NCI-H1694 (cell line): ENCODE measurements at regions not wholly inside any gene's neighbourhood (a gene's known extent, or its start where the extent isn't known, plus 50 kb on each side); places are given as distances from the start of the nearest gene placed in this dataset.

Experiments
- DNase-seq: peaks from one replicate; lab custom pipeline; 2025; lab: John Stamatoyannopoulos, UW

DNA sequence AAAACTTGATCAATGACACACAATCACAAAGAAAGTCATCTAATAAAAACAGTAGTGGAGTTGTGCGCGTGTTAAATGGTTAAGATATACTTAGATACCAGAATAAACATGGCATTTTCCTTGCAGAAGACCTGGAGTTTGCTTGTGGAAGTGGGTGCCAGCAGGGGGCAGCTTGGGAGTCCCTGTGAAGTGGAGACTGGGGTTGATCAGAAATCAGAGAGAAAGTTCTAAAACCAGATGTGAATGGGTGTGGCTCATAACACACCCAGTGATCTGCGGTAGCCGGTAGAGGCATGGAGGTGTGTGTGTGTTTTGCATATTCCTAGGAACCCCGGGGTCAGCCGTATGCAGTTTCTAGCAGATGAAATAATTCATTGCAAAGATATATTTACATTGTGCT lies 300.1 kb upstream of the TRIB2 start:
- no peak for DNase-seq

- DNase-seq, result no peak
Observed at GRCh38 chr2:12417786-12418185, 298.9 kb upstream of the TRIB2 start.

- DNase-seq, result no peak
Observed at GRCh38 chr2:12419803-12420202, 296.9 kb upstream of the TRIB2 start.

- no peak for DNase-seq
Observed at GRCh38 chr2:12421046-12421445, 295.7 kb upstream of the TRIB2 start.

DNA sequence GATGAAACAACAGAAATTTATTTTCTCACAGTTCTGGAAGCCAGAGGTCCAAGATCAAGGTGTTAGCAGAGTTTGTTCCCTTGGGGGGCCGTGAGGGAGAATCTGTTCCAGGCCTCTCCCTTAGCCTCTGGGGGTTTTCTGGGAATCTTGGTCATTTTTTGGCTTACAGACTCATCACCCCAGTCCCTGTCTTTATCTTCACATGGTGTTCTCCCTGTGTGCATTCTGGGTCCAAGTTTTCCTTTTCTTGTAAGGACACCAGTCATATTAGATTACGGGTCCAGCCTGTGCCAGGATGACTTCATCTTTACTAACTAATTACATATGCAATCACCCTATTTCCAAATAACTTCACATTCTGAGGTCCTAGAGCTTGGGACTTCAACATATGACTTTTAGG lies 292.5 kb upstream of the TRIB2 start:
- DNase-seq, result no peak

DNA sequence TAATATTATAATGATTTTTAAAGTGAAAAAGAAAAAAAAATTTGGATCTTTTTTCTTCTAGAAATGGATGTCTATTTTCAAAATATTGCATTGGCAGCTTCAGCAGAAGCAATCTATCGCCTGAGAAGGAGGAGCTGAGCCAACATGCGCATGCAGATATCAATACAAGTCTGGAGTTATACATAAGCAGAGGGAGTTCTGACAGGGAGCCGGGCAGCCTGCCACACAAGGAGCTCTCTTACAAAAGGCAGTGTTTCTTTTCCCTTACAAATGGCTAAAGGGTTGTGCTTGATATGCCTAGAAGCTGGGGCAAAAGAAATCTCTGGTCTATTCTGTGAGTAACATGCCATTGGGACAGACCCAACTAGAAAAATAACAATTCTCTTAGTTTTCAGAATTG lies 291.9 kb upstream of the TRIB2 start:
- DNase-seq, result no peak

DNA sequence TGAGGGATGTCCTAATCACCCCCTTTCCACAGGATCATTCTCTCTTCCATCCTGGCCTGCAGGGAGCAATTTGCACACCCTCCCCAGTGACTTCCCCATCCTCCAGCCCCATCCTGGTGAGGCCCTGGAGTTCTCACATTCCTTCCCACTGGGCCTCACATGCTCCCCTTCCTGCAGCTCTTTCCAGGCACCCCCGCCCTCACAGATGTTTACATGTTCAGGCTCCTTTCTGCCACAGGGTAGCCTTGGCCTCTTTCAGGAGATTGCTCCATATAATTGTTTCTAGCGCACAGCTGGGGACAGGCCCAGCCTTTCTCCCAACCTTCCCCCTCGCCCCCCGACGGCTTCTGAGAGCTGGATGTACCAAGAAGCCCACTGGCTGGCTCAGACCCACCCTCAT lies 288.4 kb upstream of the TRIB2 start:
- DNase-seq, result no peak

- DNase-seq, result no peak
Observed at GRCh38 chr2:12428786-12429185, 287.9 kb upstream of the TRIB2 start.

DNA sequence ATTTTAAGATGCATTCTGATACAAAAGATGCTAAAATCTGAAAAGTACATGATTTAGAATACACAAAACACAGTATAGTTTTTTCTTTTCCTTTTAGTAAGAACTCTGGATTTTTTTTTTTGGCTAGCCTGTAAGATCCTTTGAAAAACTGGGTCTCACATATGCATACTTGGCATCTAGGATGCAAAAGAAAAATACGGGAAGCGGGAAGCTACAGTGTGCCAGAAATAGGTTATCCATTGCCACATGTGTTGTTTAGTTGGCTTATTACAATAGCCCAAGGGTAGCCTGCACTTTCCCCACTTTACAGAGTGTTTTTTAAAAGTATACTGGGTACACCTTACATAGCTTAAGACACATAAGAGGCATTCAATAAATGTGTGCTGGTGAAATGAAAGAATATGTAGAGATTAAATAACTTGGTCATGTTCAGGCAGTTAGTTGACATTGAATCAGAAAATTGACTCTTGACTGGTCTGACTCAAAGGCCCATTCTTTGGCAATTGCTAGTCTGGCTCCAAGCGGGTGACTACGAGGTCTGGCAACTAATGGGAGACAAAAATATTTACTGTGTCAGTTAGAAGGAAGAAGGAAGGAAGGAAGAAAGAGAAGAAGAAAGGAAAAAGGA lies 286.8 kb upstream of the TRIB2 start:
- DNase-seq, result no peak

GRCh38 chr2:12430407-12431133 lies 286.2 kb upstream of the TRIB2 start:
- no peak for DNase-seq

DNA sequence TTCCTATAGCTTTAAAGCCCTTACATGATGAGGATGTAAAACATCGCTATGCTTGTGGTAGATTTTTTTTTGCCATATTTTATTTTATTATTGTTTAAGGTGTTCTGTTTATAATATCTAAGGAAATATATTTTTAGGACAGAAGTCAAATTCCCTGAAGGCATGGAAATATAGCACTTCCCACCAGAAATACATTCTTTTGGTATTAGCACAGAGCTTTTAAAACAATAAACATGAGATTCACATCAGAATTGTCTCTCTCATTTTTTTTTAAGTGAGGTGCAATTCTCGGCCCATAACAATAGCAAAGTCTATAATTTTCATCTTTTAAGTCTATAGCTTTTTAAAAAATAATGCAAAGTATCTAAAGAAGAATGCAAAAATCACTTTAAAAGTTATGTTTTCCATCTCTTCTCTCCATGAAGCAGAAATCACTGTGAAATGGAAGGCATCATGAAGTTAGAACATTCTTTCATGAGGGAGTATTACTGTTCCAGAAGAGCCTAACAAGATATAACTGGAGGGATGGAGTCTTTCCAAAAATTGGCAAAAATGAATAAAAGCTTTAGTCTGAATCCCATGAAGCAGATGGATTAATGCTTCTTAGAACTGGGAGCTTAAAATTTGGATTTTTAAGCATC lies 283.6 kb upstream of the TRIB2 start:
- DNase-seq, result no peak

DNA sequence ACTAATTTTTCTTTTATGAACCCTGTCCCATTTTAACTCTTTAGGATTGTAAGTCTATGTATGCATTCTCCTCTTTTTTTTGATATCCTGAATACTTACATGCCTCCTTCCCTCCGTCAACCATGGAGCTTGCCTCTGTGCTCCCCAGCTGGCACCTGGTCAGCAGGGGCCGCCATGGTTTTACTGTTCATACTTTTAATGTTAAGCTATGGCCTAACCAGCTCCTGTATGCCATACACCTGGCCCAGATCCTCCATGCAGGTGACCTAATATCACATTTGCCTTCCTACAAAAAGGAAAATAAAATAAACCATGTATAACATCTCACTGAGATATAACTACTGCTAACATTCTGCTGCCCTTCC lies 283.1 kb upstream of the TRIB2 start:
- DNase-seq, result no peak

DNA sequence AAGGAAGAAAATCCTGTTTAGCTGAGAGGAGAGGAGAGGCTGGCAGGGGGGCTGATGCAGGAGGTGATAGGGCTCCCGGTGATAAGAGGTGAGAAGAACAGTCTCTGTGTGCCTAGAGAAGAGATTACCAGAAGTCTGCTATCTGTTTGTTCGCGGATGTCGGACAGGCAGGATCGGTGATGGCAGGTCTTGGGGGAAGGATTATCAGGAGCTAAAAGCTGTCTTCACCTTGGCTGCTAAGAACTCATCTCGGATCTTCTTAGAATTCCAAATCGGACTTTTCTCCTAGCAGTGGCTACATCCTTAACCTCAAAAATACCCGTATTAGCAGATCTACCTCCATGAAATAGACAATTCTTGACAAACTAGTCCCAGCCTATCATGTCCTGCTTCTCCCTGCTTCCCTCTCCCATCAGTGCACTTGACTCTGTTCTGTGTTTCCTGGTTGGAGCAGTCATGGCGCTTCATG lies 282.1 kb upstream of the TRIB2 start:
- DNase-seq, result no peak

DNA sequence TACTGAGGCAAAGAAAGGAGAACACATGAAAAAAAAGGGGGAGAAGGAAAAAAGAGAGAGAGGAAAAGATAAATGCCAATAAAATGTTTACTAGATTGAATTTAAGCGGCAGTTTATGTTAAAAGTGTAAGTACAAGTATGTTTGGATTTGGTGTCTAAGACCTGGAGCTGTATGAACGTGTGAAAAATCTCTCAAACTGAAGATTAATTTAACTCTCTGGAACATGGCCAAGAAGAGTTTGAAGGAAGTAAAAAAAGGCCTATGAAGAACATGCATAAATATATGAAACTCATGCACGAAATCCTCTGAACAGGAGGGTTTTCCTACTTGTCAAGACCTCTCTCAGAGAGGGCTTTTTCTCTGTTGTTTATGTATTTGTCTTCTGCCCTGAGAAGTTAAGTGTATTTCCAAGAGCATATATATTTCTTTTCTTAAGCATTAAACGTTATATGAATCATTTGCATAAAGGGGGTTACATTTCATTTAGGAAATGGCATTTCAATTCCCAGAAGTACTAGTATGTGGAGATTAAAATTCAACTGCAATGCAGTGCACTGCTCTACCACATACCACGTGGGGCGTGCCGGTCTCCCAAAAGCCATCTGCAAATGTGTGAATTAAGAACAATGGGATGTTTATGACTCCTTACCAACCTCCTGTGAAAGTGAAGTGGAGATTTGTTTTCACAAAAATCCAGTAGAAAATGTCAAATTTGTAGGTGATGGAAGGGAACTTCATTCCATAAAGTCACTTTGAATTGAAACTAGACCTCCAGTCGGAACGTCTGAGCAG lies 281.1 kb upstream of the TRIB2 start:
- no peak for DNase-seq

- no peak for DNase-seq
Observed at GRCh38 chr2:12436483-12436882, 280.3 kb upstream of the TRIB2 start.

GRCh38 chr2:12436935-12437561 lies 279.7 kb upstream of the TRIB2 start:
- DNase-seq, result no peak

GRCh38 chr2:12440731-12441130 lies 276.0 kb upstream of the TRIB2 start:
- no peak for DNase-seq

DNA sequence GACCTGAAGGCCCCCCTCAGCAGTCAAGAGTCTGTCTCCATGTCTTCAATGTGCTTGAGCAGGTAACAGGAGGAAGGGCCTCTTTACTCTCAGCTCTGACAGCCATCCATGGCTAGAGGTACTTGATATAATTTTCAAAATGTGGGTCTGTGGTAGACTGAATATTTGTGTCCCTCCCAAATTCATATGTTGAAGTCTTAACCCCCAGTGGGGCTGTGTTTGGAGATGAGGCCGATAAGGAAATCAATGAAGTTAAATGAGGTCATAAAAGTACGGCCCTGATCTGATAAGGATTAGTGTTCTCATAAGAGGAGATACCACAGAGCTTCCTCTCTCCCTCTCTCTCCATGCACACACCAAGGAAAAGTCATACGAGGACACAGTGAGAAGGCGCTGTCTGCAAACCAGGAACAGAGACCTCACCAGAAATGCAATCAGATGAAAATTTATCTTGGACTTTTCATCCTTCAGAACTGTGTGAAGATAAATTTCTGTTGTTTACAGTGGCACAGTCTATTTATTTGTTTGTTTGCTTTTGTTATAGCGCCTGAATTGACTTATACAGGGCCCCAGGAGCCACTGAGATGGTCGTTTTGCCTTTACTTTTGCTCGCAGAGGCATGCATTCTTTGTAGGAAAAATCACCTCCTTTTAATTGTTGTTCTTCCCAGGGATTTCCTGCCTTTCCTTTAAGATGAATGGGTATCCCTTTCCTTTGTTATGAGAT lies 274.8 kb upstream of the TRIB2 start:
- no peak for DNase-seq

GRCh38 chr2:12442476-12442847 lies 274.3 kb upstream of the TRIB2 start:
- no peak for DNase-seq

DNA sequence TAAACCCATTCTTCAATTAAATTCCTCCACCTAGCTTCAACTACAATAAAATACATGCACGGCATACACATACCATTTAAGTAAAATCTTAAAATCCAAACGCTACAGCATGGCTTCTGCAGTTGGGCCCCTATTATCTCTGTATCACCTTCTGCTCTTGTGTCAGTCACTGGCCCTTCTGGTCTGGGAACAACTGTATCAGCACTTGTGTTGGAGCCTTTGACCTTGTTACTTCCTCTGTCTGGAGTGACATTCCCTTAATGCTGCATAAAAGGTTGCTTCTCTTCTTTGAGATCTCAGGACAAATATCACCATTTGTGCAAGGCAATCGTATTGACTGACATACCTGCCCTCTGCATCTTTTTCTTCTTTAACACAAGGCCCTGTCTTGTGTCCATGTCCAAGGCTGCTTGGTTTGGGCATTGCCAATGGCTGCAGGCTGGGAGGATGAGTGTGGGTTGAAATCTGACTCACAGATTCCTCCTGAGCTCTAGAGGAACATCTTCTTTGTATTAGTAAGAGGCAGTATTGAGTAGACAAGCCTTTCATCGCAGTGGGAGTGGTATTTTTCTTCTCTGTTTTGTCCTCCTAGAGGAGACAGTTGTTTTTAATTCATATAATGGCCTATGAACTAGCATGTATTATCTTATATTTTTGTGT lies 267.8 kb upstream of the TRIB2 start:
- DNase-seq, result no peak

DNA sequence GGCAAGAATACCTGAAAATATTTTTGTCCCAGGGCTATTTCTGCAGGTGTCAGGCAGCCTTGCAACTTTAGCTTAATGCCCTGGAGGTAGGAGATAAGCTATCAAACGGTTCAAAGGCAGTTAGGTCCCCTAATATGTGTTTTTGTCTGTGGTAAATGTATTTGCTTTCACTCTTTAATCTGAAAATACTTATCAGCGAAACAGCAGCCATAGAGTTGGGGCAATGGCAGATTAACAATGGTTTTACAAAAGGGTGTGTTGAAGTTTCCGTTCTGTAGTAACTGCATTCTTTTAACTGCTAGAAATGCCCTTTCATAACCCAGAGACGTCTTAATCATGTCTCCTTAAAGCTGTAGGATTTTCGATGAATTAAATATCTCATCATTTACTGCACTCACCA lies 265.0 kb upstream of the TRIB2 start:
- DNase-seq, result no peak
